22Rv1 (cell line): ENCODE measurements at regions not wholly inside any gene's neighbourhood (a gene's known extent, or its start where the extent isn't known, plus 50 kb on each side); places are given as distances from the start of the nearest gene placed in this dataset.

Experiments
- H3K27ac ChIP-seq: fragments of 450-650 bp; 2 replicates; pipeline ENCODE4 v1.5.1; 2017
- ZFX ChIP-seq: fragments of 450-650 bp; IDR thresholded peaks from 2 replicates; pipeline ENCODE4 v1.6.1; 2017; ENCODE audit warnings: antibody characterized with exemption, borderline replicate concordance
- TF ChIP-seq, protein P1 (sequence below): fragments of 450-650 bp; IDR thresholded peaks from 2 replicates; pipeline ENCODE4 v1.5.1; 2017; ENCODE audit warnings: mild to moderate bottlenecking

DNA sequence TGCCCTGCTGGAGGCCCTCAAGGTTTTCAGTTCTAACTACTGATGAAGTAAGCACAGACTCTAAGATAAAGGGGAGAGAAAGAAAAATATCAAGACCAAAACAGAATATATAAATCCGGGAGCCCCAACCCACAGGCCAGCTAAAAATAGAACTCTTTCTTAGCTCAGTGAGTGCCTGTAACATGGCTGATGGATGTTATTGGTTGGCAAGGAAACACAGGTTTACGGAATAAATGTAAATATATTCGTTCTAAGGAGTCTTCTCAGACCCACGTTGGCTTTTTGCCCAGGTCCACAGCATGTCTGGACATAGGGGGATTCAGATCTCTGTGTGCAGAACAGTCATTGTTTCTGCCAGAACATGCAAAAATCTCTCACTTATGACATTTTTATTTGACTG lies 139.0 kb upstream of the SERPINE2 start:
- TF ChIP-seq, protein P1, sequence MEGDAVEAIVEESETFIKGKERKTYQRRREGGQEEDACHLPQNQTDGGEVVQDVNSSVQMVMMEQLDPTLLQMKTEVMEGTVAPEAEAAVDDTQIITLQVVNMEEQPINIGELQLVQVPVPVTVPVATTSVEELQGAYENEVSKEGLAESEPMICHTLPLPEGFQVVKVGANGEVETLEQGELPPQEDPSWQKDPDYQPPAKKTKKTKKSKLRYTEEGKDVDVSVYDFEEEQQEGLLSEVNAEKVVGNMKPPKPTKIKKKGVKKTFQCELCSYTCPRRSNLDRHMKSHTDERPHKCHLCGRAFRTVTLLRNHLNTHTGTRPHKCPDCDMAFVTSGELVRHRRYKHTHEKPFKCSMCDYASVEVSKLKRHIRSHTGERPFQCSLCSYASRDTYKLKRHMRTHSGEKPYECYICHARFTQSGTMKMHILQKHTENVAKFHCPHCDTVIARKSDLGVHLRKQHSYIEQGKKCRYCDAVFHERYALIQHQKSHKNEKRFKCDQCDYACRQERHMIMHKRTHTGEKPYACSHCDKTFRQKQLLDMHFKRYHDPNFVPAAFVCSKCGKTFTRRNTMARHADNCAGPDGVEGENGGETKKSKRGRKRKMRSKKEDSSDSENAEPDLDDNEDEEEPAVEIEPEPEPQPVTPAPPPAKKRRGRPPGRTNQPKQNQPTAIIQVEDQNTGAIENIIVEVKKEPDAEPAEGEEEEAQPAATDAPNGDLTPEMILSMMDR = no peak
- no peak for TF ChIP-seq ZFX
- H3K27ac ChIP-seq = no peak overlapping the region

DNA sequence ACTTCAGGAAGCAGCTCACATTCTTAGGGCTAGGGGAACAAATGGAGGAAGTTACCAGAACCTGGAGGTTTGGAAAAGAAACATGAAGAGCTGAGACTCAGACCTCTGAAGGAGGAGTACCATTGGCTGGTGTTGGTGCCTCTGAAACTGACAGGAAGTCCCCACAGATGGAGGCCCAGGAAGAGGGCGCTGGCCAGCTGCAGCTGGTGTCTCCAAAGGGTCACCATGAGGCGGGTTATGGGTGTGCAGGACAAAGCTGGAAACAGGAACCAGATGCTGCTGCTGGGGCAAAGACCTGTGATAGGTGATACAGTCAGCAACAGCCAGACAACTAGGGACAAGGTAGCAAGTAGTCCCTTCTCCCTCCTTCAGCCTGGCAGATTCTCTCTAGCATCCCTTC lies 136.5 kb upstream of the SERPINE2 start:
- TF ChIP-seq, protein P1 = no peak
- TF ChIP-seq ZFX = no peak
- H3K27ac ChIP-seq = no peak overlapping the region

DNA sequence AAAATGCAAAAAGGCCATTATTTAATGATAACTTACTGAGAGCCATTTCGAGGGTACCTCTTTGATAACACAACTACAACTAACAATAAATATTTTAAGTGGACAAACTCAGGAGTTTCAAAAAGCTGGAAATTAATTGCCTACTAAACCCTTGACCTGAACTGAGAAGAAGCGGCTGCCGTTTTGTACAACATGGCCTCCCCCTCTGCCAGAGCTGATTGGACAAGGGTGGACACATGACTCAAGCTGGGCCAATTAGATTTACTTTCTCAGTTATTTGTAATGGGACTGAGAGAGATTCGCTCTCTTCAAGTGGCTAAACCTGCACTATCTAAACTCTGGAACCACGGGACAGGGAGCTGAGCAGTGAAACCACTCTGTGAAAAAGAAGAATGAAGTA lies 135.9 kb upstream of the SERPINE2 start:
- H3K27ac ChIP-seq = no peak overlapping the region

DNA sequence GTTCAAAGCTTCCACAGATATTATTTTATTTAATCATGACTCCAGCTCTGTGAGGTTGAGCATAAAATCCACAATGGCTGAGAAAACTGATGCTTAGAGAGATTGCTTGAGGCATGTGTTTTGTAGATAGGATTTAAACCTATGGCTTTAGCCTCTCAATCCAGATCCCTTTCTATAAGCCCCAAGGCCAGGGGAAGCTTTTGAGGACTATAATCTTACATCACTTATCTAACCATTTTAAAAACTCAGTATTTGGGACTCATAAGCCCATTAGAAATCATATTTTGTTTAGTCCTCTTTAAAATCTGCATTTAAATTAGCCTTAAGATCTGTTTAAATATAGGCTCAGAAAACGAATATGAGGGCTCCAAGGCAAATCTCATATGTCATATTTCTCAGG lies 135.4 kb upstream of the SERPINE2 start:
- no peak overlapping the region for H3K27ac ChIP-seq
- no peak for TF ChIP-seq ZFX
- TF ChIP-seq, protein P1 = no peak

More for the DNA sequence above, 135.9 kb upstream of the SERPINE2 start:
- no peak for TF ChIP-seq ZFX
- TF ChIP-seq, protein P1 = no peak

DNA sequence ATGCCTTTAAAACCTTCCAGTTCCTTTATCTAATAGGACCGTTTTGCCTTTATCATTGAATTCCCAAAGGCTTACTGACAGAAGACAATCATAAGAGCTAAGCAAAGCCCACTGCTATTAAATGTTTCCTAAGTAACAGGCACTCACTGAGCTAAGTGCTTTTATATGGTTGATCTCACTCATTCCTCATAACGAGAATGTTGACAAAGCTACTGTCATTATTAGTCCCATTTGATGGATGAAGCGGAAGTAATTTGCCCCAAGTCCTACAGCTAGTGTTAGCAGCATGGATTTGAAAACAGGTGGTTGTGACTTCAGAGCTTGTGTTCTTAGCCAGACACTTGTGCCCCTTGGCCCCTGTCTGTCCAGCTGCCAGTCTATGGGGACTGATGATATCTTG lies 134.8 kb upstream of the SERPINE2 start:
- H3K27ac ChIP-seq = no peak overlapping the region
- no peak for TF ChIP-seq ZFX
- TF ChIP-seq, protein P1 = no peak

DNA sequence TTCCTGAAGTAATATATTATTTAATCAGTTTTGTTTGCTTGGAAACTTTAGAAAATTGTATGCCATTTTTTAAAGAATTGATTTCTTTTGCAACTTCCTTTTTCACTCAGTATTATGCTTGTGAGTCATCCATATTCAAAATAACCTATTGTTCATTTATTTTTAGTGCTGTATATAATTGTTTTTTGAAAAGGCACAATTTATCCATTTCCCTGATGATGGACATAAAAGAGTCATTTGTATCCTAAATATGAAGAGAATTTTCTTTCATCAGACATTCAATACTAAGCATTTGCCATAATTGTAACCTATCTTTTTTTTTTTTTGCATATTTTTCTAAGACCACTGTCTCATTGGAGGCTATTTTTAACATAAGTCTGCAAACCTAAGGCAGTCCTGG lies 134.1 kb upstream of the SERPINE2 start:
- no peak for TF ChIP-seq ZFX
- TF ChIP-seq, protein P1 = no peak

DNA sequence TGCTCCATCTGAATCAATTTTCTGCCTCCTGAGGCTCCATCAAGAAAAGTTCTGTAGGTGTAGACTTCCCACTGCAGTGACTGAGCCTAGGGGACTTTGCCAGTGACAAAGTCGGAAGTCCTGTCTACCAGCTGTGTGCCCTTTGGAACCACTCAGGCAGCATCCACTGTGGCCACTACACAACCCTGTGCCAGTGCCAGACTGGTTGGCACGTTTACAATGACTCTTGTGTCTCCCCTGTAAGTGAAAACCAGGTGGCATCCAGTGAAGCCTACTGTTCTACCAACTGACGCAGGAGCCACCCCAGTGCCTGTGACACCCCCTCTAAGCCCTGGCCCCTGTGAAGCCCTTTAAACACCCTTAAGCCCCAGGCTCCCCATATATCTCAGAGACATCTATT lies 132.1 kb upstream of the SERPINE2 start:
- no peak overlapping the region for H3K27ac ChIP-seq
- no peak for TF ChIP-seq ZFX
- TF ChIP-seq, protein P1 = no peak

More for the DNA sequence above, 134.1 kb upstream of the SERPINE2 start:
- no peak overlapping the region for H3K27ac ChIP-seq
